Uterus (tissue), 3 donors: ENCODE measurements at regions not wholly inside any gene's neighbourhood (a gene's known extent, or its start where the extent isn't known, plus 50 kb on each side); places are given as distances from the start of the nearest gene placed in this dataset.
"Not testable (repeated sequence)": the region's sequence is repeated elsewhere in the genome, so short reads cannot be mapped to it uniquely, and the experiment has no call there.

ENCODE experiments used
- DNase-seq, 2 donors: peaks; one replicate each; pipeline ENCODE4 v3.0.0-alpha.2; 2019 to 2020
- H3K27ac ChIP-seq, 2 donors: fragments of 200-600 bp; sonication (generic); 1 replicate in 1 of 2; 2 replicates in 1 of 2; pipeline ENCODE4 v1.5.1; 2016 to 2018
- H3K27me3 ChIP-seq, 2 donors: fragments of 200-600 bp; sonication (generic); one replicate each; pipeline ENCODE4 v1.5.1; 2018 to 2019; ENCODE audit warnings: control low read depth in 1 of 2
- H3K36me3 ChIP-seq, 2 donors: fragments of 200-600 bp; sonication (generic); one replicate each; pipeline ENCODE4 v1.5.1; 2019; ENCODE audit warnings: control low read depth in 1 of 2
- H3K4me1 ChIP-seq, 2 donors: fragments of 200-600 bp; sonication (generic); one replicate each; pipeline ENCODE4 v1.5.1; 2018 to 2019; ENCODE audit warnings: control low read depth in 1 of 2
- H3K4me3 ChIP-seq, 2 donors: fragments of 200-600 bp; sonication (generic); 1 replicate in 1 of 2; 2 replicates in 1 of 2; pipeline ENCODE4 v1.5.1; 2018 to 2019; ENCODE audit warnings: mild to moderate bottlenecking in 1 of 2
- H3K9me3 ChIP-seq, 2 donors: fragments of 200-600 bp; sonication (generic); one replicate each; pipeline ENCODE4 v1.5.1; 2019; ENCODE audit warnings: control low read depth in 1 of 2
- POLR2A ChIP-seq, 2 donors: fragments of 450-650 bp; IDR thresholded peaks; one replicate each; pipeline ENCODE4 v1.6.1; 2016; ENCODE audit warnings: antibody characterized with exemption in 2 of 2, mild to moderate bottlenecking in 1 of 2, moderate library complexity in 1 of 2
- intact Hi-C: fragments of 100-400 bp; cut with DNase I; formaldehyde crosslinking; loops from one replicate; pipeline ENCODE4 v1.15.1; 2023; ENCODE audit warnings: low total_unique reads
- TF ChIP-seq, protein P1 (sequence below), 4 experiments: fragments of 200-600 bp in 2 of 4; fragments of 450-650 bp in 2 of 4; sonication (generic) in 2 of 4; IDR thresholded peaks; one replicate each; pipeline ENCODE4 v1.5.1; 2016 to 2019; ENCODE audit warnings: antibody characterized with exemption in 4 of 4, mild to moderate bottlenecking in 2 of 4, moderate library complexity in 1 of 4
- donor health status: DM: yes; HTN: yes; CAD: no.

DNA sequence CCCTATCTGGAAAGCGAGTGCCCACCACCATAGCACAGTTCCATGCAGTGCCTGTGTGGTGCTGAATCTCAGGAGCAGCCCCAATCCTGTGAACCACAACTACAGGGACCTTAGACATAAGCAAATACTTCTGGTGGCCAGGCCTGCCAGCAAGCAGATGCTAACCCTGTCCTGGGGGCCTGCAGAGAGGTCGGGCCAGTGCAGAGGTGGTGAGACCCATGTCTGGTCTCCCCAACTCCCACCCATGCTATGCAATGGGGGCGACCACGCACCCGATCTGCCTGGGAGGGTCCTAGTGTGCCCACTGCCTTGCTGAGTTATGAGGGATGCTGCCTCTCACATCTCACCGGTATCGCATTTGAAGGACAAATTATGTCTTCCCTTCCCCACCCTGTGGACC lies 151.6 kb upstream of the ZNF337 start:
- H3K27ac ChIP-seq = no peak overlapping the region
- intact Hi-C loops = no loop called here
- no peaks in the 10 kb centered on the region for H3K4me1 ChIP-seq
- H3K9me3 ChIP-seq = no peaks in the 10 kb centered on the region
- no peaks in the 10 kb centered on the region for H3K36me3 ChIP-seq
- H3K4me3 ChIP-seq = no peak overlapping the region
- H3K27me3 ChIP-seq = no peaks in the 10 kb centered on the region
- no peak for TF ChIP-seq POLR2A (IDR thresholded peaks at IDR 0.05)
- TF ChIP-seq, protein P1, sequence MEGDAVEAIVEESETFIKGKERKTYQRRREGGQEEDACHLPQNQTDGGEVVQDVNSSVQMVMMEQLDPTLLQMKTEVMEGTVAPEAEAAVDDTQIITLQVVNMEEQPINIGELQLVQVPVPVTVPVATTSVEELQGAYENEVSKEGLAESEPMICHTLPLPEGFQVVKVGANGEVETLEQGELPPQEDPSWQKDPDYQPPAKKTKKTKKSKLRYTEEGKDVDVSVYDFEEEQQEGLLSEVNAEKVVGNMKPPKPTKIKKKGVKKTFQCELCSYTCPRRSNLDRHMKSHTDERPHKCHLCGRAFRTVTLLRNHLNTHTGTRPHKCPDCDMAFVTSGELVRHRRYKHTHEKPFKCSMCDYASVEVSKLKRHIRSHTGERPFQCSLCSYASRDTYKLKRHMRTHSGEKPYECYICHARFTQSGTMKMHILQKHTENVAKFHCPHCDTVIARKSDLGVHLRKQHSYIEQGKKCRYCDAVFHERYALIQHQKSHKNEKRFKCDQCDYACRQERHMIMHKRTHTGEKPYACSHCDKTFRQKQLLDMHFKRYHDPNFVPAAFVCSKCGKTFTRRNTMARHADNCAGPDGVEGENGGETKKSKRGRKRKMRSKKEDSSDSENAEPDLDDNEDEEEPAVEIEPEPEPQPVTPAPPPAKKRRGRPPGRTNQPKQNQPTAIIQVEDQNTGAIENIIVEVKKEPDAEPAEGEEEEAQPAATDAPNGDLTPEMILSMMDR (IDR thresholded peaks at IDR 0.05) = no peak
- no peak for DNase-seq

GRCh38 chr20:25844640-25845039 lies 148.0 kb upstream of the ZNF337 start:
- H3K4me3 ChIP-seq, H3K36me3 ChIP-seq, H3K9me3 ChIP-seq, DNase-seq, H3K27me3 ChIP-seq, intact Hi-C loops, H3K27ac ChIP-seq, H3K4me1 ChIP-seq: not testable (repeated sequence)

- H3K27ac ChIP-seq, intact Hi-C loops, H3K9me3 ChIP-seq, H3K36me3 ChIP-seq, H3K4me1 ChIP-seq, H3K27me3 ChIP-seq, H3K4me3 ChIP-seq, DNase-seq: not testable (repeated sequence)
Observed at GRCh38 chr20:25813511-25813910, 116.9 kb upstream of the ZNF337 start.

GRCh38 chr20:25798174-25798993 lies 101.7 kb upstream of the ZNF337 start:
- H3K27ac ChIP-seq, H3K9me3 ChIP-seq, H3K36me3 ChIP-seq, H3K4me1 ChIP-seq, H3K27me3 ChIP-seq, DNase-seq, H3K4me3 ChIP-seq, intact Hi-C loops: not testable (repeated sequence)

- H3K4me3 ChIP-seq, intact Hi-C loops, H3K36me3 ChIP-seq, H3K27me3 ChIP-seq, H3K27ac ChIP-seq, DNase-seq, H3K4me1 ChIP-seq, H3K9me3 ChIP-seq: not testable (repeated sequence)
Observed at GRCh38 chr20:25797062-25797461, 100.4 kb upstream of the ZNF337 start.

DNA sequence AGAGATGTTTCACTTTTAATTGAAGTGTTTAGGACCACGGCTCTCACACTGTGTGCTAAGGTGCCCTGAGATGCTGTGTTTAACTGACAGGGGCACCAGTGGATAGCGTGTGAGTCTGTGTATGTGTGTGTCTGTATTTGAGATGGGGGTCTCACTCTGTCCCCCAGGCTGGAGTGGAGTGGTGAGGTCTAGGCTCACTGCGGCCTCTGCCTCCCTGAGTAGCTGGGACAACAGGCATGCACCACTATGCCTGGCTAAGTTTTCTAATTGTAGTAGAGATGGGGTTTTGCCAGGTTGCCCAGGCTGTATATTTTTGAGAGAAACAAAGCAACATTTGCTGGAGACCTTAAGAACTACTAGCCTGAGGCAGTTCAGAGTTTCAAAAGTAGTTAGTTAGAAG lies 80.6 kb upstream of the ZNF337 start:
- H3K27ac ChIP-seq, H3K9me3 ChIP-seq, H3K36me3 ChIP-seq, H3K4me1 ChIP-seq, intact Hi-C loops, H3K4me3 ChIP-seq, DNase-seq, H3K27me3 ChIP-seq: not testable (repeated sequence)

- H3K9me3 ChIP-seq, H3K36me3 ChIP-seq, H3K4me3 ChIP-seq, DNase-seq, H3K4me1 ChIP-seq, intact Hi-C loops, H3K27me3 ChIP-seq, H3K27ac ChIP-seq: not testable (repeated sequence)
Observed at GRCh38 chr20:25774711-25775110, 78.1 kb upstream of the ZNF337 start.

DNA sequence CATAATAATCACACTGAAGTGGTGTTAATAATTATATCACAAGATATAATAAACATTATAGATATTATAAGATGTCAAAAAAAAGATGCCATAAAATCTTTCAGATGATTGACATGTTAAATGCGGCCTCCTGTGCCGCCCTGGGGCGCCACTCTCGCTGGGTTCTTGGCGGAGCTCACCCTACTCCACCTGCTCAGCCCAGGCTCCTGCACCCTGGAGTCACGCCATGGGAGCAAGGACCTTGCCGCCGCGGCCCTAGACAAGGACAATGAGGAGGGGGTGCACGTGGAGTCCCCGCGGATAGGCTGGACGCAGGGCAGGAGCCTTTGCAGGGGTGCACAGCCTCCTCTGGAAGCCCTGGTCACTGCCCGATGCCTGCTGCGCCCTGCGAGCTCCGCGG lies 77.5 kb upstream of the ZNF337 start:
- intact Hi-C loops, H3K27ac ChIP-seq, H3K9me3 ChIP-seq, H3K4me1 ChIP-seq, H3K36me3 ChIP-seq, DNase-seq, H3K27me3 ChIP-seq, H3K4me3 ChIP-seq: not testable (repeated sequence)

DNA sequence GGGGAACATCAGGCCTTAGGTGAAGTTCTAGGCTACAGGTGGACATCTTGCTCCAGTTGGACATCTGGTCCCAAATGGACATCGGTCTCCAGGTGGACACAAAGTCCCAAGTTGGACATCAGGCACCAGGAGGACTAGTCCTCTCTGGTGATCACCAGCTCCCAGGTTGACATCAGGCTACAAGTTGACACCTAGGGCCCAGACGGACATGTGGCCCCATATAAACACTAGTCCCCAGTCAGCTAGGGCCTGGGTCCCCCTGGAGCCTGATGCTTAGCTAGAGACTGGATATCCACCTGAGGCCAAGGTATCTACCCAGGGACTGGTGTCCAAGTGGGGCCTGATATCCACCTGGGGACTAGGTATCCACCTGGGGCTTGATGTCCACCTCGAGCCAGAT lies 75.8 kb upstream of the ZNF337 start:
- H3K27me3 ChIP-seq, intact Hi-C loops, H3K27ac ChIP-seq, H3K4me3 ChIP-seq, DNase-seq, H3K9me3 ChIP-seq, H3K4me1 ChIP-seq, H3K36me3 ChIP-seq: not testable (repeated sequence)

- intact Hi-C loops, H3K27me3 ChIP-seq: not testable (repeated sequence)
Observed at GRCh38 chr20:25771818-25772217, 75.2 kb upstream of the ZNF337 start.

More at GRCh38 chr20:25771818-25772217, 75.2 kb upstream of the ZNF337 start:
- H3K4me3 ChIP-seq, H3K36me3 ChIP-seq, DNase-seq, H3K4me1 ChIP-seq, H3K27ac ChIP-seq, H3K9me3 ChIP-seq: not testable (repeated sequence)
